ENCODE measurements at regions not wholly inside any gene's neighbourhood (a gene's known extent, or its start where the extent isn't known, plus 50 kb on each side); places are given as distances from the start of the nearest gene placed in this dataset.

DNA sequence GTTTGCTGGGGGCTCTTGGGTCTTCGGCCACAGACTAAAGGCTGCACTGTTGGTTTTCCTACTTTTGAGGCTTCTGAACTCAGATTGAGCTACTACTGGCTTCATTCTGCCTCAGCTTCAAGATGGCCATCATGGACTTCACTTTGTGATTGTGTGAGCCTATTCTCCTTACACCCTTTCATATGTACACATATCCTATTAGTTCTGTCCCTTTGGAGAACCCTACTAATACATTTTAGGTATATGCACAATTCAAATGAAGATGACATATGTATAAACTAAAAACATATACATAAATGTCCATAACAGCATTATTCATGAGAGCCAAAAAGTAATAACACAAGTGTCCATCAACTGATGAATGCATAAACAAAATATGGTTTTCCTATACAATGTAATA is 75.7 kb downstream of the GPR37 start:
- TF ChIP-seq, protein P1, sequence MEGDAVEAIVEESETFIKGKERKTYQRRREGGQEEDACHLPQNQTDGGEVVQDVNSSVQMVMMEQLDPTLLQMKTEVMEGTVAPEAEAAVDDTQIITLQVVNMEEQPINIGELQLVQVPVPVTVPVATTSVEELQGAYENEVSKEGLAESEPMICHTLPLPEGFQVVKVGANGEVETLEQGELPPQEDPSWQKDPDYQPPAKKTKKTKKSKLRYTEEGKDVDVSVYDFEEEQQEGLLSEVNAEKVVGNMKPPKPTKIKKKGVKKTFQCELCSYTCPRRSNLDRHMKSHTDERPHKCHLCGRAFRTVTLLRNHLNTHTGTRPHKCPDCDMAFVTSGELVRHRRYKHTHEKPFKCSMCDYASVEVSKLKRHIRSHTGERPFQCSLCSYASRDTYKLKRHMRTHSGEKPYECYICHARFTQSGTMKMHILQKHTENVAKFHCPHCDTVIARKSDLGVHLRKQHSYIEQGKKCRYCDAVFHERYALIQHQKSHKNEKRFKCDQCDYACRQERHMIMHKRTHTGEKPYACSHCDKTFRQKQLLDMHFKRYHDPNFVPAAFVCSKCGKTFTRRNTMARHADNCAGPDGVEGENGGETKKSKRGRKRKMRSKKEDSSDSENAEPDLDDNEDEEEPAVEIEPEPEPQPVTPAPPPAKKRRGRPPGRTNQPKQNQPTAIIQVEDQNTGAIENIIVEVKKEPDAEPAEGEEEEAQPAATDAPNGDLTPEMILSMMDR (IDR thresholded peaks at IDR 0.05; ENCODE audit: low read length) = no peak
- no peak for TF ChIP-seq EZH2 (optimal IDR thresholded peaks at IDR 0.05; ENCODE audit: low read depth, low read length)

All from MM.1S (cell line).